Activated CD8-positive, alpha-beta memory T cell treated with anti-CD3 and anti-CD28 coated beads for 1 hour (primary cell): ENCODE measurements at regions not wholly inside any gene's neighbourhood (a gene's known extent, or its start where the extent isn't known, plus 50 kb on each side); places are given as distances from the start of the nearest gene placed in this dataset.

Experiments used
- DNase-seq, 2 donors: peaks; one replicate each; pipeline ENCODE4 v3.0.0-alpha.2; 2020; ENCODE audit warnings: low read depth in 1 of 2; ENCODE audit errors: extremely low read depth in 1 of 2

DNA sequence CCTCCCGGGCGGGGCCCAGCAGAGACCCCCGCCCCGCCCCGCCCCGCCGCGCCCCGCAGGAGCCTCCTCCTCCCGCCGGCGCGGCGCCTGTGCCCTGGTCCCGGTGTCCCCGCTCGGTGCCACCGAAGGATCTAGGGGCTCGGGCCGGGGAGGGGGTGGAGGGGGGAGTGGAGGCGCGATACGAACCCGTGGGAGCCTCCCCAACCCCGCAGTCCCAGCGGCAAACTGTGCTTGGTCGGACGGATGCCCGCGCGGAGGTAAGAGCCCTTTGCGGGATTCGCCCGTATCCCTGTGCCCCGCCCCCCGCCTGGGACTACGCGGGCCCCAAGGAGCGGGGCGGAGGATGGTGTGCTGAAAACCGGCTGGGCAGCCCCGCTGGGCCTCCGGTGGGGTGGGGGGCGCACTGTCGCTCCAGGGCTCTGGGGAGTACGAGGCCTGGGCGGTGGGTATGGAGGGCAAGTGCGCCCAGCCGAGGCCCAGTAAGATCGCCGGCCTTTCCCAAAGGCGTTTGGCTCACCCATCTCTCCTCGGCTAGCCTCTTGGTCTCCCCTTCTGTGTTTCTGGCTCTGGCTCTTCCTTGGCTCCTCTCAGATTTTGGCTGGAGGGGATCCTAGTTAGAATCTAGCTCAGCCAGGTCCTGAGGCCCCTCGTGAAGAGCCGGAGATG, 65.6 kb upstream of the POLG start:
- no peak for DNase-seq

DNA sequence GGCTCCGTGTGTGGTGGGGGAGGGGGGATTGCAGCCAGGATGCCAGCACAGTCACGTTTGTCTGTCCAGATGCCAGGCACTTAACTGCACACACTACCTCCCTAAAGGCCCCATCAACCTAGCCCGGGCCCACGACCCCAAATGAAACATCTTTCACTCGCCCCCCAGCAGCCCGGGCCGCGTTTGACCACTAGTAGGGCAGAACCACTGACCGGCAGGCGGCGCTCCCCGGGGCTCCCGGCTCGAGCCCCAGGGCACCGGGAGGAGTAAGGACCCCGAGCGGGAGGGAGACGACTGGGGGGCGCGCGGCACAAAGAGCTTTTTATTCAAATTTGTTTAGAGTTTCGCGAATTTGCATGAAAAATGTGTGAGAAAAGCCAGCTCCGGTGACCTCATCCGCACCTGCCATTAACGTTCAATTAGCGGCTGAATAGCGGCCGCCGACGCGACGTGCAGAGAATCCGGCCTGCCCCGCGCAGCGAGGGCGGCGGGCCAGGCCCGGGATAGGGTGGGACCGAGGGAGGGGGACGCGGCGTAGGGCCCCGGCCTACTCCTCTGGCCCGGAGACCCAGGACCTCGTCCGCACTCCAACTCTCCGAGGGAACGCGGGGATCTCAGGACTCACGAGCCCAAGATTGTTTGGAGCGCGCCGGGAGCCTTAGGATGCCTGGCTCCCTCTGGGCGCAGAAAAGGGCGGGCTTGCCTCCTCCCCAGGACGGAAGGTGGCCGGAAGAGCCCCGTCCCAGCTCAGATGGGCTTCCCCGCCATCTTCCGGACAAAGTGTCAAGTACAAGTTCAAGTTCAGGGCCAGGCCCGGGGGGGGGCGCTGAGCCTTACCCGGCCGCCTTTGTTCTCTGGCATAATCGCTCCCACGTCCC, 64.9 kb upstream of the POLG start:
- no peak for DNase-seq

DNA sequence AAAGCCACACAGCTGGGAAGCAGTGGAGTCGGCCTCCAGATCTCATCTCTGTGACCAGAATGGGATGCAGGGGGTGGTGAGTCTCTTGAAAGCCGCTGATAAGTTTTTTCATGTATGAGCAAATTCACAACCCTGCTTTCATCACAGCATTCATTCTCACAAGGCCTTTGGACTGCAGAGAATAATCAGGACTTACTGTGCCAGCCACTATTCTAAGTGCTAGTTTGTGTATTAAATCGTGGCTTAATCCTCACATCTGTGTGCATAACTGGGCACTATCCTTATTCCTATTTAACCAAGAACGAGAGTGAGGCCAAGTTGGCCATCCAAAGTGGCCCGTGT, 64.2 kb upstream of the POLG start:
- no peak for DNase-seq

DNA sequence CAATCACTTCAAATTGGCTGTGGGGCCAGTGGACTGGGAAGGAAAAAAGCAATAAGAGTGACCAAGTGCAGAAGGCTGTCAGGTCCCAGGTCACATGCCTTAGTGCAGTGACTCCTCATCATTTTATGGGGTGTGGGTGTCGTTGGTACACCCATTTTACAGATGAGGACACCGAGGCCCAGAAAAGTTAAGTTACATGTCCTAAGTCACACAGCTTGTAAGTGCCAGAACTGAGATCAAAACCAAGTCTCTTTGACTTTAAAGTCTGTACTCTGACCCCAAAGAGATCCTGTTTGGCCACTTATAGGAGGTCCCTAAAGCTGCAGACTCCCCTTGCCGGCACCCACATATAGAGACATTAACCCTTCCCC, 63.0 kb upstream of the POLG start:
- DNase-seq: no peak

DNA sequence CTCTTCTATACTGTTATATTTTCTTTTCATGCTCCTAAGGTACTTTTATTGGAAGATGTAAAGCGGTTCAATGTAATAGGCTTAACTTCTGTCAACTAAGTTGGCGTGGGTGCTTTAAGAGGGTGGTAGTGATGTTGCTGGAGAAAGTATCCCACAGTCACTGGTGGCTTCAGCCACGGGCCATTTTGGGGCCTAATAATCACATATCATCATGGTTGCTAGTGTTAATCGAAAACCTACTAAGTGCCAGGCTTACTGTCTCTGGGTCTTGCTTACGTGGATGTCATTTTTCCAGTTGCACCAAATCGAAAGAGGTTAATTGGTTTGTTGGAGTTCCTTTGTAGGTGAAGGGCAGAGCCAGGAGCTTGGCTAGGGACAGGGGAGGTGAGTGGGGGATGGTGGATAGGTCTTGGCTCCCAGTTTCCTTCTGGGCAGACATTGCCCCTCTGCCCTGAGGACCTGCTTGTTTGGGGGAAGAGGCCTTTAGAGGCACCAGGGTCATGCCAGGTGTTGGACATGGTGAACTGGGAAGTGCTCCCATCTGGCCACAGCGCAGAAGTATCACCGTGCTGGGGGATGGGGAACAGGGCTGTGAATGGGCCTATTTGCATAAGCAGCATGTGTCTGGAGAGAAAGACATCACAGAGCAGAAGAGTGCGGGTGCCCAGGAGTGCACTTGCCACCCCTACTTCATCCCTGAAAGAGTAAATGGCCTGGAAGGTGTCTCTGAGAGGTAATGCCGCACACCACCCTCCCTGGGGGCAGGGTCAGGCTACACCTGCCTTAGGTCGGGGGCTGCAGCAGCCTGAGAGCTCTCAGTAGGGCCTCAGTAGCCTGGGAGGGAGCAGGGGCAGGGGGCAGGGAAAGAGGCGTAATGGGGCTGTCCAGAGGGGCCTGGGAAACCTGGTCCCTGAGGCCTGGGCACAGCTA, 62.4 kb upstream of the POLG start:
- DNase-seq: no peak

DNA sequence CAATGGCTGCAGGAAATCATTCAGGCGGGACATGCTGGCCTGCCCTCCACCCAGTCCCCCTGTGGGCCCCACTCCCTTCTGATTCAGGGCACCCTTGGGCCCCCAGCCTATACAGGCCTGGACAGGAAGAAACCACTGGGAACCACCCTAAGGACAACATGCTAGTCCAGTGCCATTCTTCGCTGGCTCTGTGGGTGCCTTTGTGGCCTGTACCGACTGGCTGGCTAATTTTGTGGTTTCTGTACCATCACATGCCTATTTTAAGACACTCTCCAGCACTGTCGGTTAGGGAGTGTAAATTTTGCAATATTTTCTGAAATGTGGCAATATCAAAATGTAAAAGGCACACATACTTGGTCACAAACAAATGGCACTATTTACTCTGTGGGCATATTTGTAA, 61.4 kb upstream of the POLG start:
- no peak for DNase-seq

DNA sequence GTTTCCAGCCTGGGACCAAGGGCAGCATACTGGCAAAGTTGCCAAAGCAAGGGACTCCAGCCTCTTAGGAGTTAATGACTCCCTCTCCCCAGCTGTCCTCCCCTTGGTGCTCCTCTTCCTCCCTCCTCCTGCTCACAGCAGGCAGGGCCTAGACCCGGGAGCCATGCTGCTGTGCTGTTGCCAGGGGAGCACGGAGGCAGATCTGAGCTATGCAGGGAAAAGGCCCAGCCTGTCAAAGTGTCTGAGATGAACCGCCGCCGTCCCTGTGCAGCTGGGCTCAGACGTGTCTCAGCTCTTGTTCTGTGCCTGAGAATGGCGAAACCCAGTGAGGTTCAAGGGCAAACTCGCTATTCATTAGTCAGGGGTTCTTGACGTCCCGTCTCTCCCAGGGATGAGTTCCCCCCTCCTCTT, 60.8 kb upstream of the POLG start:
- no peak for DNase-seq

DNA sequence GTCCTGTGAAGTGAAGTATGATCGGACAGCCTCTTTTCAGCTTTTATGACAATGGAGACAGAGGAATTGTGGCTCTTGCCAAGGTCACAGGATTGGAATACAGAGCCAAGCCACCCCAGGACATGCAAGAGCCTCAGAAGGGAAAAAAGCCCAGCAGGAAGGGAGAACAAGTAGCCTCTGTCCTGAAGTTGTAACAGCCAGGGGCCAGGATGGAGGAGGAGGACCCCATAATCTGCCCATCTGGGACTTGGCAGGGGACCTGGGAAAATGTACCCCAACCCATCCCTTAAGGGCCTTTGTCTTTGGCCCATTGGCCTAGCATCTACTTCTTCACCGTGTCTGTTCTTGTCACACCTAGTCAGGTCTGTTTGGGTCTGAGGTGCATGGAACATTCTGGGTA, 60.4 kb upstream of the POLG start:
- no peak for DNase-seq

DNA sequence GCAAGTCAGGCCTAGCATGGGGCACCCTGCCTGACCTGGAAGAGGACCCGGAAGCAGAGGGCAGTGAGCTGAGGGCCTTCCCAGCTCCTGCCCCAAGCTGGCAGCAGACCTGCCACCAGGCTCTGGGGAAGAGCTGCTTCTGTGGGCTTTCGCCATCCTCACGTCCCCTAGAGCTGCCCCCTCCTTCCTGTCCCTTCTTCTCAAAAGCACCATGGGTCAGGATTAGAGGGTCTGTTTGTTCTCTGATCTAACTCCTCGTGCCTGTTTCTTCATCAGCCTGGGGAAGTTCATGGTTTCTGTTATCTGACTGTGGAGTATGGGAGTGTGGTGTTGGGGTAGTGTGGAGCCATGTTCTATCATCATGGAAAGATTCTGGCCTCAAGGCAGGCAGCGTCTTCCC, 58.4 kb upstream of the POLG start:
- no peak for DNase-seq

DNA sequence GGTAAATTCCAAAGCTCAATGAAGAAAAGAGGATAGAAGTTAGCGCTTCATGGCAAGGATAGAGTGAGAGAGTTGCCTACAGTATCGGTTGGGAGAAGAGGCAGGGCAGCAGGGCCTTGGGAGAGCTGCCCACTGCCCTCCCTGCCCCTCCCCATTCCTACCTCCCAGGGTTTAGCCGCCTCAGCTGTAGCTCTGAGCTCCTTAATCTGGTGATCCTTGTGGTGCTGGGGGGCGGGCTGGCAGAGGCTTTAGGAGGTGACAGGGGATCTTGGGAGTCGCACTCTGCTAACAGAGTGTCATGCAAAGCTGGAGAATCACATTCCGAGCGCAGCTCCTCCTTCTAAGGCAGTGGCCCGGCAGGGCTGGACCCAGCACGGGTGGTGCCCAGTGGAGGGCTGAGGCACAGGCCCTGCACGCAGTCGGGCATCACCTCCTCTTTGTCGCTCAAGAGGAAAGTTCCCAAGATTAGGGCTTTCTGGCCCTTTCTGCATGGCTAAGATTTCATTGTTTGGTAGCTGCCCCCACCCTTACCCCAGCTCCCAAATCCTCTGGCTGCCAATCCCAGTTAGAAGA, 57.1 kb upstream of the POLG start:
- DNase-seq: no peak

DNA sequence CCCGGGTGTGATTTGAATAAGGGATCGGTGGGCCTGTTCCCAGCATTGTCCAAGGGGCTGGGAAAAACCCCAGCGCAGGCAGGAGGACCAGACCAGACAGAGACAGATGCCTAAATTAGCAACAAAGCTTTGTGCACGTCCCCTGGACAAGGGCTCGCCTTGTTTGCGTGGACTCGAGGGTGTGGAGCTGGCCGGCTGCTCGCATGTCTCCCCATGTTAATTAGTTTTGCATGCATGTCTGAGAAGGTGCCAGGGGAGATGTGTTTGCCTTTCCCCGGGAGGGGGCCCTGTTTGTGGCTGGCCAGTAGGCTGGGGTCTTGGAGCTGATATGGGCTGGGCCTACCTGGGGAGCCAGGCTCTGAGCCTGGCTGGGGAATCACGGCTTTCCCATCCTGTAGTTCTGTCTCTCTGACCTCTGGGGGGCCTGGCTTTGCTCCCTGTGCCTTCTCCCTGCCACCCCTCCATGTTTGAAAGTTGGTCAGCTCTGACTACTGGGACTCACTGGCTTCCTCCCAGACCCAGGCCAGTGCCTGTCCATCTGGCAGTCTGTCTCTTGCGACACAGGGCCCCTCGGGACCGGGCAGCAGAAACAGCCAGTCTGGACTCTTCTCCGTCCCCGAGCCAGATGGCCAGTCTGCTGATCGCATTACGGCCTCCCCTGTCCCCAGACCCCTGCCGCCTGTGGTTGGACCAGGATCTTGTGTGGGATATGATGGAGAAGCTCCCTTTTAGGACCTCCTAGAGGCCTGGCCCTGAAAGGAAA, 55.4 kb upstream of the POLG start:
- DNase-seq: no peak

DNA sequence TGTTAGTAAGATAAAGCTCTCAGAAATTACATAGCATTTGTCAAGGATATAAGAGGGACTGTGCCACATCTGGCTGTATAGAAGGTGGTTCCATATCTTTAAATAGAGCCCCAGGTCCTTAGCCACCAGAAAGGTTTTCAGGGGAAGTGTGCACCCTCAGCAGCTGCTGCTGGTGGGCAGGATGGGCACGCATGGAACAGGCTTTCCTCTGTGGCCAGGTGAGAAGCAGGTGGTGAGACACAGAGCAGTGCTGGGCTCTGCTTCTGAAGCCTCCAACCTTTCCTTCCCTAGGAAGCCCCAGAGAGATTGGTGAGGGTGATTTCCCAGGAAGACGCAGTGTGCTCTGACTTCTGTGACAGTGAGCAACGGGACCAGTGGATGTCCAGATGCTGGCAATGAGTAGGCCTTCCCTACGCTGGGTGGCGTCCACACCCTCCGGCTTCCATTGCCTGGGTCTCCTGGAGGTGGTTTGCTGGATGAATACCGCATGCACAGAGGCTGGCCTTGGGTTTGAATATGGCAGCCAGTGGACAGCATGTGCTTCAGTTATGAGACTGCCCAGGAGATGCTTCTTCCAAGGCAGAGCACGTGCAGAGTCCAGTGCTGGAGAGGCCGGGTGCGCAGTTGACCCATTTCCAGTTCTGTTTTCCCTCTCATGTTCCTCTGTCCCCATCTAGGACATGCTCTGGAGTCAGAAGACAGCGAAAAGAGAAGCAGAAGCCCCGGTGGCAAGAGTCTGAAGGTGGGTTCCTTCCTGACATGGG, 52.7 kb upstream of the POLG start:
- DNase-seq: no peak

DNA sequence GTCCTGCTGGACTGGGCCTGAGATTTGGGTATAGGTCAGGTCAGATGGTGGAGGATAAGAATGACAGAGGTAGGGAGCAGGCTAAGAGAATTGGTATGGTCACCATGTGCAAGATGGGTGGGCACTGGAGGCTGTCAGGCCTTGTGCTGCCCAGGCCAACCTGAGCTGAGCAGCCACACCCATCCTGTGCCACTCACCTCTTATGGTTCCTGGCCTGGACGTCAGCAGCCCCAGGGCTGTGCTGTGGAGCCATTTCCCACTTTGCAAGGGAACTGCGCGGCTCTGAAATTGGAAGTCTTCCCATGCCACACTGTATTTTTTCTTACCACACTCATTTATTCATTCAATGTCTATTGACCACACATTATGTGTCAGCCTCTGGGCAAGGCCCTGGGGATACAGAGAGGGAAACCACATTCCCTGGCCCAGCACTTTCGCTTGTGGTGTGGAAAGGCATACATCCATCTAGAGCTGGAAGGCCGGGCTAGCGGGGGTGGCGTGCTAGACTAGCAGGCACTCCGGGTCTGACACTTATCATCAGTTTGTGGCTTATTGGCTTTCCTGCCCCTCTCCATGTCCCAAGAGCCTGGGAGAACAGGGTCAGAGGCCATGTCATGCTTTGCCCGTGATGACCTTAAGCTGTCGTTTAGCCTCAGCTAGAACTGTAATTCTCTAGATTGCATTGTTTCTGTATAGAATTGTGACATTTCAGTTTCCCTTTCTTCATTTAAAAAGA, 51.1 kb upstream of the POLG start:
- DNase-seq: no peak
